ENCODE measurements at regions not wholly inside any gene's neighbourhood (a gene's known extent, or its start where the extent isn't known, plus 50 kb on each side); places are given as distances from the start of the nearest gene placed in this dataset.

GRCh38 chr16:26765087-26765486, 301.6 kb upstream of the C16orf82 start:
- DNase-seq, result no peak
- Histone ChIP-seq H3K4me1 (ENCODE audit: control insufficient read depth, insufficient read depth, low read length, poor library complexity, severe bottlenecking) (no peaks in the 10 kb centered on the region), H3K27me3 (replicated peaks; ENCODE audit: control insufficient read depth, insufficient read depth, low read length, poor library complexity, severe bottlenecking) (no peaks in the 10 kb centered on the region), H3K27ac (ENCODE audit: insufficient read depth, low read length, poor library complexity, severe bottlenecking) (no peak overlapping the region), H3K4me3 (ENCODE audit: insufficient read depth, low read depth, low read length, poor library complexity, severe bottlenecking) (no peak overlapping the region), H3K36me3 (ENCODE audit: control insufficient read depth, insufficient read depth, low read length) (no peaks in the 10 kb centered on the region), H3K9me3 (ENCODE audit: control insufficient read depth, low read length) (no peaks in the 10 kb centered on the region)

- H3K27ac ChIP-seq (ENCODE audit: insufficient read depth, low read length, poor library complexity, severe bottlenecking), result no peak overlapping the region
- no peak overlapping the region for H3K4me3 ChIP-seq (ENCODE audit: insufficient read depth, low read depth, low read length, poor library complexity, severe bottlenecking)
- DNase-seq, result no peak
- no peaks in the 10 kb centered on the region for H3K4me1 ChIP-seq (ENCODE audit: control insufficient read depth, insufficient read depth, low read length, poor library complexity, severe bottlenecking)
- H3K36me3 ChIP-seq (ENCODE audit: control insufficient read depth, insufficient read depth, low read length), result no peaks in the 10 kb centered on the region
- H3K9me3 ChIP-seq (ENCODE audit: control insufficient read depth, low read length), result no peaks in the 10 kb centered on the region
- H3K27me3 ChIP-seq (replicated peaks; ENCODE audit: control insufficient read depth, insufficient read depth, low read length, poor library complexity, severe bottlenecking), result no peaks in the 10 kb centered on the region
Observed at GRCh38 chr16:26768385-26769010, 298.2 kb upstream of the C16orf82 start.

- no peak overlapping the region for H3K27ac ChIP-seq (ENCODE audit: insufficient read depth, low read length, poor library complexity, severe bottlenecking)
- H3K4me1 ChIP-seq (ENCODE audit: control insufficient read depth, insufficient read depth, low read length, poor library complexity, severe bottlenecking), result no peaks in the 10 kb centered on the region
- H3K4me3 ChIP-seq (ENCODE audit: insufficient read depth, low read depth, low read length, poor library complexity, severe bottlenecking), result no peak overlapping the region
- no peaks in the 10 kb centered on the region for H3K27me3 ChIP-seq (replicated peaks; ENCODE audit: control insufficient read depth, insufficient read depth, low read length, poor library complexity, severe bottlenecking)
- no peak for DNase-seq
- no peaks in the 10 kb centered on the region for H3K36me3 ChIP-seq (ENCODE audit: control insufficient read depth, insufficient read depth, low read length)
- no peaks in the 10 kb centered on the region for H3K9me3 ChIP-seq (ENCODE audit: control insufficient read depth, low read length)
Observed at GRCh38 chr16:26770547-26770946, 296.2 kb upstream of the C16orf82 start.

- no peaks in the 10 kb centered on the region for H3K9me3 ChIP-seq (ENCODE audit: control insufficient read depth, low read length)
- no peaks in the 10 kb centered on the region for H3K27me3 ChIP-seq (replicated peaks; ENCODE audit: control insufficient read depth, insufficient read depth, low read length, poor library complexity, severe bottlenecking)
- H3K27ac ChIP-seq (ENCODE audit: insufficient read depth, low read length, poor library complexity, severe bottlenecking), result no peak overlapping the region
- no peaks in the 10 kb centered on the region for H3K4me1 ChIP-seq (ENCODE audit: control insufficient read depth, insufficient read depth, low read length, poor library complexity, severe bottlenecking)
- DNase-seq, result no peak
- H3K4me3 ChIP-seq (ENCODE audit: insufficient read depth, low read depth, low read length, poor library complexity, severe bottlenecking), result no peak overlapping the region
- no peaks in the 10 kb centered on the region for H3K36me3 ChIP-seq (ENCODE audit: control insufficient read depth, insufficient read depth, low read length)
Observed at GRCh38 chr16:26772503-26772902, 294.2 kb upstream of the C16orf82 start.

- no peak overlapping the region for H3K4me3 ChIP-seq (ENCODE audit: insufficient read depth, low read depth, low read length, poor library complexity, severe bottlenecking)
- H3K9me3 ChIP-seq (ENCODE audit: control insufficient read depth, low read length), result no peaks in the 10 kb centered on the region
- no peak for DNase-seq
- no peaks in the 10 kb centered on the region for H3K36me3 ChIP-seq (ENCODE audit: control insufficient read depth, insufficient read depth, low read length)
- no peaks in the 10 kb centered on the region for H3K4me1 ChIP-seq (ENCODE audit: control insufficient read depth, insufficient read depth, low read length, poor library complexity, severe bottlenecking)
- H3K27ac ChIP-seq (ENCODE audit: insufficient read depth, low read length, poor library complexity, severe bottlenecking), result no peak overlapping the region
- H3K27me3 ChIP-seq (replicated peaks; ENCODE audit: control insufficient read depth, insufficient read depth, low read length, poor library complexity, severe bottlenecking), result no peaks in the 10 kb centered on the region
Observed at GRCh38 chr16:26777821-26778220, 288.9 kb upstream of the C16orf82 start.

GRCh38 chr16:26787924-26788323, 278.8 kb upstream of the C16orf82 start:
- no peak overlapping the region for H3K4me3 ChIP-seq (ENCODE audit: insufficient read depth, low read depth, low read length, poor library complexity, severe bottlenecking)
- H3K27ac ChIP-seq (ENCODE audit: insufficient read depth, low read length, poor library complexity, severe bottlenecking), result no peak overlapping the region
- peaks cover 3% of the 10 kb centered on the region for H3K27me3 ChIP-seq (replicated peaks; ENCODE audit: control insufficient read depth, insufficient read depth, low read length, poor library complexity, severe bottlenecking)
- H3K36me3 ChIP-seq (ENCODE audit: control insufficient read depth, insufficient read depth, low read length), result no peaks in the 10 kb centered on the region
- DNase-seq, result no peak
- H3K4me1 ChIP-seq (ENCODE audit: control insufficient read depth, insufficient read depth, low read length, poor library complexity, severe bottlenecking), result no peaks in the 10 kb centered on the region
- no peaks in the 10 kb centered on the region for H3K9me3 ChIP-seq (ENCODE audit: control insufficient read depth, low read length)

GRCh38 chr16:26791169-26791568, 275.6 kb upstream of the C16orf82 start:
- Histone ChIP-seq H3K4me3 (ENCODE audit: insufficient read depth, low read depth, low read length, poor library complexity, severe bottlenecking) (no peak overlapping the region), H3K36me3 (ENCODE audit: control insufficient read depth, insufficient read depth, low read length) (no peaks in the 10 kb centered on the region), H3K27me3 (replicated peaks; ENCODE audit: control insufficient read depth, insufficient read depth, low read length, poor library complexity, severe bottlenecking) (peaks cover 3% of the 10 kb centered on the region), H3K27ac (ENCODE audit: insufficient read depth, low read length, poor library complexity, severe bottlenecking) (no peak overlapping the region), H3K4me1 (ENCODE audit: control insufficient read depth, insufficient read depth, low read length, poor library complexity, severe bottlenecking) (no peaks in the 10 kb centered on the region), H3K9me3 (ENCODE audit: control insufficient read depth, low read length) (no peaks in the 10 kb centered on the region)
- no peak for DNase-seq

- no peaks in the 10 kb centered on the region for H3K9me3 ChIP-seq (ENCODE audit: control insufficient read depth, low read length)
- no peak for DNase-seq
- no peaks in the 10 kb centered on the region for H3K4me1 ChIP-seq (ENCODE audit: control insufficient read depth, insufficient read depth, low read length, poor library complexity, severe bottlenecking)
Observed at GRCh38 chr16:26795184-26795583, 271.5 kb upstream of the C16orf82 start.

GRCh38 chr16:26801628-26802027, 265.1 kb upstream of the C16orf82 start:
- no peak for DNase-seq
- Histone ChIP-seq H3K27me3 (replicated peaks; ENCODE audit: control insufficient read depth, insufficient read depth, low read length, poor library complexity, severe bottlenecking) (no peaks in the 10 kb centered on the region), H3K4me1 (ENCODE audit: control insufficient read depth, insufficient read depth, low read length, poor library complexity, severe bottlenecking) (no peaks in the 10 kb centered on the region), H3K4me3 (ENCODE audit: insufficient read depth, low read depth, low read length, poor library complexity, severe bottlenecking) (no peak overlapping the region), H3K36me3 (ENCODE audit: control insufficient read depth, insufficient read depth, low read length) (no peaks in the 10 kb centered on the region), H3K27ac (ENCODE audit: insufficient read depth, low read length, poor library complexity, severe bottlenecking) (no peak overlapping the region), H3K9me3 (ENCODE audit: control insufficient read depth, low read length) (no peaks in the 10 kb centered on the region)

More at GRCh38 chr16:26795184-26795583, 271.5 kb upstream of the C16orf82 start:
- Histone ChIP-seq H3K27me3 (replicated peaks; ENCODE audit: control insufficient read depth, insufficient read depth, low read length, poor library complexity, severe bottlenecking) (peaks cover 3% of the 10 kb centered on the region), H3K4me3 (ENCODE audit: insufficient read depth, low read depth, low read length, poor library complexity, severe bottlenecking) (no peak overlapping the region), H3K27ac (ENCODE audit: insufficient read depth, low read length, poor library complexity, severe bottlenecking) (no peak overlapping the region), H3K36me3 (ENCODE audit: control insufficient read depth, insufficient read depth, low read length) (no peaks in the 10 kb centered on the region)

- Histone ChIP-seq H3K36me3 (ENCODE audit: control insufficient read depth, insufficient read depth, low read length) (no peaks in the 10 kb centered on the region), H3K9me3 (ENCODE audit: control insufficient read depth, low read length) (no peaks in the 10 kb centered on the region), H3K4me1 (ENCODE audit: control insufficient read depth, insufficient read depth, low read length, poor library complexity, severe bottlenecking) (no peaks in the 10 kb centered on the region), H3K27me3 (replicated peaks; ENCODE audit: control insufficient read depth, insufficient read depth, low read length, poor library complexity, severe bottlenecking) (no peaks in the 10 kb centered on the region), H3K27ac (ENCODE audit: insufficient read depth, low read length, poor library complexity, severe bottlenecking) (no peak overlapping the region), H3K4me3 (ENCODE audit: insufficient read depth, low read depth, low read length, poor library complexity, severe bottlenecking) (no peak overlapping the region)
- no peak for DNase-seq
Observed at GRCh38 chr16:26802440-26802839, 264.3 kb upstream of the C16orf82 start.

Measured in effector memory CD4-positive, alpha-beta T cell (primary cell).